Adrenal gland (tissue), 9 donors: ENCODE measurements at regions not wholly inside any gene's neighbourhood (a gene's known extent, or its start where the extent isn't known, plus 50 kb on each side); places are given as distances from the start of the nearest gene placed in this dataset.

Source experiments
- DNase-seq, 7 donors: peaks; one replicate each; pipeline ENCODE4 v3.0.0-alpha.2; 2019 to 2020
- H3K27ac ChIP-seq, 5 donors: fragments of 200-600 bp; sonication (generic) in 4 of 5; 1 replicate in 3 of 5; 2 replicates in 2 of 5; pipeline versions ENCODE4 v1.5.1 to v1.8.0; 2016 to 2020; ENCODE audit warnings: mild to moderate bottlenecking in 1 of 5
- H3K27me3 ChIP-seq: fragments of 200-600 bp; 2 replicates; pipeline ENCODE4 v1.8.0; 2021
- H3K36me3 ChIP-seq, 2 donors: fragments of 200-600 bp; replicated peaks in 1 of 2; 1 replicate in 1 of 2; 2 replicates in 1 of 2; pipeline versions ENCODE4 v1.5.1 to v1.8.0; 2018 to 2022
- H3K4me1 ChIP-seq, 2 donors: fragments of 200-600 bp; replicated peaks in 1 of 2; 1 replicate in 1 of 2; 2 replicates in 1 of 2; pipeline versions ENCODE4 v1.5.1 to v1.8.0; 2018 to 2021
- H3K4me3 ChIP-seq, 4 donors: fragments of 200-600 bp; sonication (generic) in 3 of 4; one replicate each; pipeline ENCODE4 v1.5.1; 2016 to 2018
- H3K9me3 ChIP-seq, 3 donors: fragments of 200-600 bp; sonication (generic) in 1 of 3; replicated peaks in 1 of 3; 1 replicate in 2 of 3; 2 replicates in 1 of 3; pipeline versions ENCODE4 v1.5.1 to v1.8.0; 2016 to 2021
- CTCF ChIP-seq, 6 experiments: fragments of 450-650 bp in 4 of 6; fragments of 200-600 bp in 2 of 6; sonication (generic) in 1 of 6; IDR thresholded peaks; 1 replicate in 5 of 6; 2 replicates in 1 of 6; pipeline versions ENCODE4 v1.5.1 to v1.8.0; 2016 to 2021; ENCODE audit warnings: antibody characterized with exemption in 6 of 6, mild to moderate bottlenecking in 2 of 6, moderate library complexity in 1 of 6
- POLR2A ChIP-seq, 2 donors: fragments of 450-650 bp; IDR thresholded peaks; one replicate each; pipeline ENCODE4 v1.6.1; 2017; ENCODE audit warnings: antibody characterized with exemption in 2 of 2, mild to moderate bottlenecking in 2 of 2, moderate library complexity in 1 of 2
- WGBS, 4 donors: extraction: QIAGEN DNeasy Blood & Tissue Kit in 2 of 4; methylation state at CpG; one replicate each; pipeline versions ENCODE4 v1.1.5 to v1.1.7; 2013 to 2017; 5-methylcytosine and 5-hydroxymethylcytosine counted together
- intact Hi-C, 2 donors: fragments of 100-400 bp; cut with DNase I; formaldehyde crosslinking; loops; one replicate each; pipeline versions ENCODE4 v1.14.1 to v1.15.0; 2022 to 2023
- donor health status: healthy with polysubstance abuse.
- donor health status: Bipolar disorder and iron deficiency.
- donor health status: DM: yes; HTN: yes; CAD: no.
- donor health status: DM: no; HTN: no; CAD: no.
- donor health status: DM: no; HTN: no; CAD: no.

GRCh38 chr6:14259594-14260152 lies 142.1 kb downstream of the CD83 start:
- TF ChIP-seq POLR2A (IDR thresholded peaks at IDR 0.05) (no peak), CTCF (IDR thresholded peaks at IDR 0.05) (no peak)
- Histone ChIP-seq H3K27me3 (no peaks in the 10 kb centered on the region), H3K9me3 (peaks cover 0 to 19% (median 7%) of the 10 kb centered on the region in 3 donors), H3K4me3 (no peak overlapping the region), H3K4me1 (no peaks in the 10 kb centered on the region), H3K36me3 (no peaks in the 10 kb centered on the region), H3K27ac (no peak overlapping the region)
- no peak for DNase-seq
- 84 to 86% (median 85%) methylated on average over 8 of the region's 8 CpGs for WGBS, 4 donors
- intact Hi-C loops = no loop called here

GRCh38 chr6:14260839-14261238 lies 143.3 kb downstream of the CD83 start:
- intact Hi-C loops = no loop called here

GRCh38 chr6:14263881-14264424 lies 146.4 kb downstream of the CD83 start:
- Histone ChIP-seq H3K36me3 (no peaks in the 10 kb centered on the region), H3K9me3 (peaks cover 0 to 19% (median 7%) of the 10 kb centered on the region in 3 donors), H3K27ac (no peak overlapping the region), H3K4me1 (no peaks in the 10 kb centered on the region), H3K4me3 (no peak overlapping the region), H3K27me3 (no peaks in the 10 kb centered on the region)
- TF ChIP-seq CTCF (IDR thresholded peaks at IDR 0.05) = no peak
- TF ChIP-seq POLR2A (IDR thresholded peaks at IDR 0.05) = no peak
- intact Hi-C loops = no loop called here
- no peak for DNase-seq
- WGBS, 4 donors = 79 to 94% (median 94%) methylated on average over 1 of the region's 1 CpG

More at GRCh38 chr6:14260839-14261238, 143.3 kb downstream of the CD83 start:
- 89 to 100% (median 97%) methylated on average over 1 of the region's 1 CpG for WGBS, 4 donors
- DNase-seq = no peak
- Histone ChIP-seq H3K4me3 (no peak overlapping the region), H3K4me1 (no peaks in the 10 kb centered on the region), H3K9me3 (peaks cover 0 to 19% (median 7%) of the 10 kb centered on the region in 3 donors), H3K27ac (no peak overlapping the region), H3K27me3 (no peaks in the 10 kb centered on the region), H3K36me3 (no peaks in the 10 kb centered on the region)
- TF ChIP-seq CTCF (IDR thresholded peaks at IDR 0.05) (no peak), POLR2A (IDR thresholded peaks at IDR 0.05) (no peak)

GRCh38 chr6:14265049-14266021 lies 147.8 kb downstream of the CD83 start:
- WGBS, 4 donors = 87 to 90% (median 88%) methylated on average over 5 of the region's 5 CpGs
- DNase-seq = no peak
- Histone ChIP-seq H3K9me3 (peaks cover 0 to 19% (median 7%) of the 10 kb centered on the region in 3 donors), H3K27ac (no peak overlapping the region), H3K27me3 (no peaks in the 10 kb centered on the region), H3K4me1 (no peaks in the 10 kb centered on the region), H3K4me3 (no peak overlapping the region), H3K36me3 (no peaks in the 10 kb centered on the region)
- intact Hi-C loops = no loop called here
- TF ChIP-seq CTCF (IDR thresholded peaks at IDR 0.05) = no peak
- TF ChIP-seq POLR2A (IDR thresholded peaks at IDR 0.05) = no peak
